GM12872 (cell line): ENCODE measurements at regions not wholly inside any gene's neighbourhood (a gene's known extent, or its start where the extent isn't known, plus 50 kb on each side); places are given as distances from the start of the nearest gene placed in this dataset.

Source experiments
- TF ChIP-seq, protein P1 (sequence below): IDR thresholded peaks from 3 replicates; pipeline ENCODE4 v1.5.1; 2011; ENCODE audit warnings: low read depth, mild to moderate bottlenecking, low read length, moderate library complexity; ENCODE audit not compliant: insufficient read depth

DNA sequence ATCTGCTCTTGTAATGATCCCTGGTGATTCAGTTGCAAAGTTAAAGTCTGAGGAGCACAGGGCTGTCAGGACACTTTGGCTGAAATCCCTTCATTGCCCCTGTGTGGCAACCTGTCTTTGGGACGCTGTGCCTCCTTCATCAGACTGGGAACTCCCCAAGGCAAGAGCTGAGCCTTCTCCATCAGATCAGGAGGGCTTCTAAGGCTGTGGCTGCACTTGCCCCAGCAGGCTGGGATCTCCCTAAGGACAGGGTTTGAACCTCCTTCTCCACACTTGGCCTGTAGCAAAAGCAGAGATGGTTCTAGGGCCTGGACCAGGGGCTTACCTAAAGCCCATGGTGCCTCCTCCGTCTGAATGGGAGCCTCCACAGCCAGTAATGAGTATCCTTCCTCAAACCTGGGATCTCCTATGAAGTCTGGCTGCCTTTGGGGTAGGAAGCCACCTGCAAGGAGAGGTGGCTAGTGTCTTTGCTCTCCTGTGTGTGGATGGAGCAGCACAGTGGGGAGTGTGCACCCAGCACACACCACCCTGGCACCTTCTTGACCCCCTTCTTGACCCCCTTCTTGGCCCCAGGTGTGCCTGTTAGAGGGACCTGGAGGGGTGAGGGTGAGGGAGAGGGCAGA, 79.0 kb upstream of the NKD1 start:
- TF ChIP-seq, protein P1, sequence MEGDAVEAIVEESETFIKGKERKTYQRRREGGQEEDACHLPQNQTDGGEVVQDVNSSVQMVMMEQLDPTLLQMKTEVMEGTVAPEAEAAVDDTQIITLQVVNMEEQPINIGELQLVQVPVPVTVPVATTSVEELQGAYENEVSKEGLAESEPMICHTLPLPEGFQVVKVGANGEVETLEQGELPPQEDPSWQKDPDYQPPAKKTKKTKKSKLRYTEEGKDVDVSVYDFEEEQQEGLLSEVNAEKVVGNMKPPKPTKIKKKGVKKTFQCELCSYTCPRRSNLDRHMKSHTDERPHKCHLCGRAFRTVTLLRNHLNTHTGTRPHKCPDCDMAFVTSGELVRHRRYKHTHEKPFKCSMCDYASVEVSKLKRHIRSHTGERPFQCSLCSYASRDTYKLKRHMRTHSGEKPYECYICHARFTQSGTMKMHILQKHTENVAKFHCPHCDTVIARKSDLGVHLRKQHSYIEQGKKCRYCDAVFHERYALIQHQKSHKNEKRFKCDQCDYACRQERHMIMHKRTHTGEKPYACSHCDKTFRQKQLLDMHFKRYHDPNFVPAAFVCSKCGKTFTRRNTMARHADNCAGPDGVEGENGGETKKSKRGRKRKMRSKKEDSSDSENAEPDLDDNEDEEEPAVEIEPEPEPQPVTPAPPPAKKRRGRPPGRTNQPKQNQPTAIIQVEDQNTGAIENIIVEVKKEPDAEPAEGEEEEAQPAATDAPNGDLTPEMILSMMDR = no peak

DNA sequence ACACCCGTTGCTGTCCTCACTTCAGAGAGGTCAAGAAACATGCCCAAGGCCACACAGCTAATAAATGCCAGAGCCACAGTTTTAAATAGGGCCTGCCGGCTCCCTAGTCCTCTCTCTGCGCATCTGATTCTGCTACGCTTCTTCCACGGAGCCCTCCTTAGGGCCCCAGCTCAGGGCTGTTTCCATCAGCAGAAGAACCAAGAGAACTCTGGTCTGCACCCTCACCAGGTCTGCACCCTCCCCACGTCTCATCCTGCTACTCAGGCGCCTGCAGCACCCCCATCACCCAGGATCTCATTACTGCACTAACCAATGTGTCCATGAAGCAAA, 79.5 kb upstream of the NKD1 start:
- TF ChIP-seq, protein P1 = no peak

DNA sequence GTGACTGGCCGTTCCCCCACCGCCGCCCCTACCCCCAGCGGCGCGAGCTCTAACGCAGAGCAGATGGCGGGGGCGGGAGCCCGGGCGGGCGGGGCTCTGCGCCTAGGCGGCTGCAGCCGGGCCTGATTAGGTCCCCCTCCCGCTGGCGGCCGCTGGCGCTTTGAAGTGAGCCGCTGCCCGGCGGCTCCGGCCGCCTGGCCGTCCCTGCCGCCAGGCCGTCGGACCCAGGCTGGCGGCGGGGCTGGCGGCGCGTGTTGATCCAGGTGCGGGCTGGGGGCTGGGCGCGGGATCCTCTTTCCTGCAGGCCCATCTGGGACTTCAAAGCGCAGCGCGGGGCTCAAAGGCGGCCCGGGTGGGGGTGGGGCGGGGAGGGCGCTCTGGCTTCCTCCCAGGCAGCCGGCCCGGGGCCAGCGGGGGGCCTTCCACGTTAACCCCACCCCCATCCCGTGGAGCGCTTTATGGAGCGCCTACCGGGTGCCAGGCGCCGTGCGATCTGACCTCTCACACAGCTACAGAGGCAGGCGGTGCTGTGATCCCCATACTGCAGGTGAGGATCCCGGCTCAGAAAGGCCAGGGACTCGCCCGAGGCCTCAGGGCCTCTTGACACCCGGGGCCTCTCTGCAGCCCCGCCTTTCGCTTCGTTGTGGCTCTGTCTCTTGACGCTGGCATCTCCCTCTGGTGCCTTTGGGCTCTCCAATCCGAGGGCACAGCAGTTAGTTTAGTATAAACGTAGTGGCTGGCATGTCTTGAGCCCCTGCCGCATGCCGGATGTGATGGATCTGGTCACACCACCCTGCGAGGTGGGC, 80.0 kb upstream of the NKD1 start:
- TF ChIP-seq, protein P1 = no peak

DNA sequence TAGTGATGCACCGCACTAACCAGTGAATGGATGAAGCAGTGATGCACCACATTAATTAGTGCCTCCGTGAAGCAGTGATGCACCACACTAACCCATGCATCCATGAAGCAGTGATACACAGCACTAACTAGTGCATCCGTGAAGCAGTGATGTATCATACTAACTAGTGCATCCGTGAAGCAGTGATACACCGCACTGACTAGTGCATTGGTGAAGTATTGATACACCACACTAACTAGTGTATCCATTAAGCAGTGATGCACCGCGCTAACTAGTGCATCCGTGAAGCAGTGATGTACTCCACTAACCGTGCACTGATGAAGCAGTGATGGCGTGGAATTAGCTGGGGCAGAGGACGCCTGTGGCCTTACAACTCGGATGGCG, 80.6 kb upstream of the NKD1 start:
- TF ChIP-seq, protein P1 = no peak

DNA sequence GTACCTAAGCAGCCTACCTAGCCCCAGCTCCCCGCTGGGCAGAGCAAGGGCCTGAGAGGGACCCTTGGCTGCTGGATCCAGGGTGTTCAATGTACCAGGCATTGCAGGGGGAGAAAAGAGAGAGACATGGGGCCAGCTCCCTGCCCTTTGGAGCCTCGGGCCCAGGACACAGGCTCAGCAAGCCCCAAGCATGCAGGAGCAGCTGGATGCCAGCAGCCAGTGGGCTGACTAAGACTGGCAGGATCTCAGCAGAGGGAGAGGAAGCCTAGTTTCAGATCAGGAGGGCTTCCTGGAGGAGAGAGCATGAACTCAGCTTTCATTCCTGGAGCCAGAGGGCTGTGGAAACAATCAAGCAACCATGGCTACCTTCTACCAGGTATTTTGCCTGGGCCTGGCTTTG, 82.0 kb upstream of the NKD1 start:
- TF ChIP-seq, protein P1 = no peak

DNA sequence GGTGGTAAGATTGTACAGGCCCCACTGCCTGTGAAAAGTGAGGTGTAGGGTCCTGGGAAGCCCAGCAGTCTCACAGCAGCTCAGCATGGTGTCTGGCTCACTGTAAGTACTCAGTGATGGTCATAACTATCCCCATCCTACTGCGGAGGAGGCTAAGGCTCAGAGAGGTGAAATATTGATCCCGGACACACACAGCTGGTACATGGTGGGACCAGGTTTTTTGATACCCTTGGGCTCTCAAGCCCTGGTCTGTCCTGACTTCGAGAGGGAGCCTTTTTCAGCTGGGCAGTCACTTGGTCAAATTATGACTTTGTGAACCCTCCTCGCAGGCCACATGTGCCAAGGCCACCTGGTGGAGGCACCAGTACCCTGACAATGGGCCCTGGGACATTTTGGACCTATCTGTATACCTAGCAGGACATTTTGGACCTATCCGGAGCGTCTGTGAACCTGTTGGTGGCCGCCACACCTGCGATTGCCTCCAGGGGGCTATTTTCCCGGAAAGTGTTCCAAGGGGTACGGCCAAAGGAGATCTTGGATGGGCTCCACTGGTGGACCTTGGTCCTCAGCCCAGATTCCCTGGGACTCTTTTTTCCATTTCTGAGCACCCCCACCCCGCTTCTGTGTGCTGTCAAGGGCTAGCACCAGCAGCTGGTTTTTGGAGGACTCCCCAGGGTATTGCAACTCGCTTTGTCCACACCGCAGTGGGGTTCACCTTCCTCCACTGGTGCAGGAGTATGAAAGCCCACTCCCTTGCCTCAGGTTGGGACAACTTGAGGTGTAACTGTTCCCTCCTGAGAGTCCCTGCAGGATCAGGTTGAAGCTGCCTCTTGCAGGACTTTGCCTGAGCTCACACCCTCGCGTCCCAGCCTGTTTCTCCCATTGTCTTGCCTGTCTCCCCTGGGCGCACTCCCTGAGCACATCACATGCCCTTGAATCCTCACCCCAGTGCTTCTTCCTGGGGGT, 83.6 kb upstream of the NKD1 start:
- TF ChIP-seq, protein P1 = peak; percentile 17; the same call in 1 of the 3 replicates

DNA sequence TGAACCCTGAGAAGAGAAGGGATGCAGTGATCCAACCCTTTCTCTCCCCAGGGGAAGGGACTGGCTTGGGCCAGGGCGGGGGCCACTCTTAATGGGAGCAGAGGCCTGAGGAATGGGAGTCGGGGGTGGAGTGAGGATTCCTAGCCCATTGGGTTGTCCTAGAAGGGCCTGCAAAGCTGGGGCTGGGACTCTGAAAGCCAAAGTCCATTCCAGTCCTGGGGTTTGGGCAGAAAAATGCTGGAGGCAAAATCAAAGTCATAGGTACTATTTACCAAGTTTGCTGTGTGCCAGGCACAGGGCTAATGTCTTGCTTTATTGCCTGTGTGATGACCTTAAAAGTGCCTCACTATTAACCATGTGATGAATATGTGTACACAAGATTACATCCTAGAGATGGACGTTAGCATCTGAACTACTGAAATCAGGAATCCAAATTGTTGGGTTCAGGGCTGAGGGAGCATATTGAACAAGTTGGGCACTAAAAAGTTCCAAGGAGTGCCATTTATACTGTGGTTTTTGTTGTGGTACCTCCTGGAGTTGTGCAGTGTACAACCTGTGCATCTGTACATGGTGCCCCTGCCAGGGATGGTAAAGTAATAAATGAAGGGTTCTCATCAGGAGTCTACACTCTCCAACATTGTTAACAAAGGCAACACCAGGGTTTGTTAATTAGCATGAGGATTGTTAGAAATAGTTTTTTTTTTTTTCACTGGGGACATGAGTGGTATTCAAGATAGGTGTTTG, 84.4 kb upstream of the NKD1 start:
- TF ChIP-seq, protein P1 = no peak
